ENCODE measurements at regions not wholly inside any gene's neighbourhood (a gene's known extent, or its start where the extent isn't known, plus 50 kb on each side); places are given as distances from the start of the nearest gene placed in this dataset.

DNA sequence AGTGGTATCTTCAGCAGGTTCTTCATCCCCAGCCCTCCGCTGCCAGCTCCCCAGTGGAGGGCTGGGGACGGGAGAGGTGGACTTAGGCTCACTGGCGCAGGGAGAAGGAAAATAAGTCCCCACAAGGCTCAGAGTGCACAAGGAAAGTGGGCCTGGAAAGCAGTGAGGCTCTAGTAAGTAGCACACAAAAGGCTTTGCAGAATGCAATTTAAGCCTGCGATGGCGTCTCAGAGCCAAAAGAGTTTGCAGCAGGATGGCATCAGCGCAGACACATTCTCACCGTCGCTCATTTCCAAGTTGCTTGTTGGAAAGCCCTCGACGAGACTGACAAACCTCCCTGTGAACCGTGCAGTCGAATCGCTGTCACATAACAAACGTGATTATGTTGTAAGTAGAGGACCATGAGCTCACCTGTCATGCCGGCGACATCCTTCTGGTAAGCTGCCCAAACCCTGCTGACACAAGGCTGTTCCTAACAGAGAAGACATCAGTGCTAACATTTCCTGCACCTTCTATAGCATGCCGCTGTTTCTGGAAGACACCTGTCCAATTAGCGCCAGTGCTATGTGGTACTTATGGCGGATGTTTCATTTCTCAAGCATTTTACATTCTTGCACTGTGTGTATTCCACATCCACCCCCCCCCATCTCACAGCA is 98.3 kb upstream of the NPVF start:
- H3K4me3 ChIP-seq (ENCODE audit: low read length) = no peak overlapping the region
- H3K27me3 ChIP-seq (ENCODE audit: insufficient read depth, low read length) = peaks cover 9% of the 10 kb centered on the region
- no peaks in the 10 kb centered on the region for H3K9me3 ChIP-seq (ENCODE audit: low read depth, low read length)
- no peaks in the 10 kb centered on the region for H3K4me1 ChIP-seq (ENCODE audit: insufficient read depth, low read length)

DNA sequence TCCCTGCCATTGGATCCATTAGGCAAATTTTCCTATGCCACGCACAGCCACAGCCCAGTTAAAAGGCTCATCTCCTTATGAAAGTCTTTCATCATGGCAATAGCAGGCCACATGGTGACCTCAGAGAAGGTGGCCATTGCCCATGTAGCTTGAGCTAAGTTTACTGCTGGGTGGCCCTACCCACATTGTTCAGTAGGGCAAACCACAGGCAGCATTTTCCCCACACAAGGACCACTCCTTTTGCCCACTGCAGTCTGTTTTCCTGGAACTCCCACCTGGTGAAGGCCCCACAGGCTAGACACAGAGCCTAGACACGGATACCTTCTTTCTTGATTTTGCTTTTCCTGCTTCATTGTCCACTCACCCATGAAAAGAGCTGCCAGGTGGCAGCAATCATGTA is 101.5 kb upstream of the NPVF start:
- Histone ChIP-seq H3K27me3 (ENCODE audit: insufficient read depth, low read length) (no peaks in the 10 kb centered on the region), H3K4me1 (ENCODE audit: insufficient read depth, low read length) (no peaks in the 10 kb centered on the region), H3K4me3 (ENCODE audit: low read length) (no peak overlapping the region), H3K9me3 (ENCODE audit: low read depth, low read length) (no peaks in the 10 kb centered on the region)

DNA sequence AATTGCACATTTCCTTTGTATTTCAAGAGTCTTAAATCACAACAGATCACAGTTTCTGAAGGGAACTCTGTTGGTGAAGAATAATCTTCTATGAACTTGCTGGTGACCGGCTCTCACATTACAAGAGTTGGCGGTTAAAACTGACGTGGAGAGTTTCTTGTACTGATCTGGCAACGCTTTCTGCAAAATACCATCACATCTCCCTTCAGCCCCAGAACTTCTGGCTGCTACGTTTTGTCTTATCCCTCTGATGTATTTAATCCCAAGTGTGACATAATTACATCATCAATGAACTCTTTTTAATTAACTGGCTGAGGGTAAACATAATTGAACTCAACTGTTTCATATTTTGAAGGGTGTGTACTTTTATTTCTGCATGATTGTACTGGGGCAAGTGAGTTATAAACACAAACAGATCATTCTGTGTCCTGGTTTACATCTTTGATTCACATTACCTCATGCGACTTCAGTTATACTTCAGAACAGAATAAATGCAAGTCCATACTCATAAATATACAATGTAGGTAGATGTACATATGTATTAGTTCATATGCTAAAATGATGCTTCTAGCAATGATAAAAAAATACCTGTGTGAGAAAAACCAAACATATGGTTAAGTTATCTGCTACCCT is 105.1 kb upstream of the NPVF start:
- H3K27me3 ChIP-seq (ENCODE audit: insufficient read depth, low read length) = no peaks in the 10 kb centered on the region
- no peaks in the 10 kb centered on the region for H3K4me1 ChIP-seq (ENCODE audit: insufficient read depth, low read length)
- no peak overlapping the region for H3K4me3 ChIP-seq (ENCODE audit: low read length)
- H3K9me3 ChIP-seq (ENCODE audit: low read depth, low read length) = no peaks in the 10 kb centered on the region

DNA sequence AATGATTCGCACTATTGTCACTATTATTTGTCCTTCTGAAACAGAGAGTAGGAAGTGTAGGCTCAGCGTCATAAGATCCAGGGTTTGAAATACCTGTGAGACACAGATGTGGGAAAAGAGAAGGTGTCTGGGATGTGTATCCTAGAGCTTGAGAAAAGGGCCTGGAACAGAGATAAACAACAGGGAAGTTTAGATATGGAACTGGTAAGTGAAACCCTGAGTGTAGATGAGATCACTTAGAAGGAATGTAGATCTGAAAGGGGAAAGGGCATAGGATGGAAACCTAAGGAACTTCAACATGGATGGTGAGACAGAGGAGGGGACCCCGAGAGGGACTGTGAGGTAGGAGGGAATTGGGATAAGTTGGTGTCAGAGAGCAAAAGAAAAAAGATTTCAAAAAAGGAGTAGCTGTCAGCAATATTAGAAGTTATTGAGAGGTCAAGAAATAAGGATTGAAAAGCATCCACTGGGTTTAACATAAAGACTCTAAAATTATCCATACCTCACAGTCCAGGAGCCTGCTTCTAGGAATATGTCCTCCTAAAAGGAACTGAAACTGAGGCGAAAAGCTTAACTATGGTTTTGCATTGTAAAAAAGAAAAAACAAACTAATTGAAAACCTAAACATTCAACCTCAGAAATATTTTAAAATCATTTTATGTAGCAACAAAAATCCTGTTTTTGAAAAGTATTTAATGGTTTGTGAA is 119.2 kb upstream of the NPVF start:
- Histone ChIP-seq H3K4me3 (ENCODE audit: low read length) (no peak overlapping the region), H3K27me3 (ENCODE audit: insufficient read depth, low read length) (no peaks in the 10 kb centered on the region), H3K9me3 (ENCODE audit: low read depth, low read length) (no peaks in the 10 kb centered on the region), H3K4me1 (ENCODE audit: insufficient read depth, low read length) (no peaks in the 10 kb centered on the region)

DNA sequence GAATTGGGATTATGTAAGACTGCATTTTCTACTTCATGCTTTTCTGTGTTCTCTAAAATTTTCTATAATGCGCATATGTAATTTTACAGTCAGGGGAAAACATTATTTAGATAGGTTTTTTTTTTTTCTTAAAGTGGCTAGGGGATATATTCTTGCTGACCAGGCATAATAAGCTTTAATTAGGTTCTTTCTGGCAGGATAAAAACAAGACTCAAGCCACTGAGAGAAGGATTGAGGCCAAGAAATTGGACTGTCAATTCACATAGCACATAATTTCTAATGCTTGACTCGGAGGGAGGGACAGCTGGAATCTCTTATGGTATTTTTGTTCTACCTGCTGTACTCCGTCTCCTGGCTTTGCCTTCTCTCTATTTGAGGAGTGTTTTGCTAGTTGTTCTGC is 119.8 kb upstream of the NPVF start:
- no peaks in the 10 kb centered on the region for H3K9me3 ChIP-seq (ENCODE audit: low read depth, low read length)
- no peak overlapping the region for H3K4me3 ChIP-seq (ENCODE audit: low read length)
- no peaks in the 10 kb centered on the region for H3K4me1 ChIP-seq (ENCODE audit: insufficient read depth, low read length)
- no peaks in the 10 kb centered on the region for H3K27me3 ChIP-seq (ENCODE audit: insufficient read depth, low read length)

DNA sequence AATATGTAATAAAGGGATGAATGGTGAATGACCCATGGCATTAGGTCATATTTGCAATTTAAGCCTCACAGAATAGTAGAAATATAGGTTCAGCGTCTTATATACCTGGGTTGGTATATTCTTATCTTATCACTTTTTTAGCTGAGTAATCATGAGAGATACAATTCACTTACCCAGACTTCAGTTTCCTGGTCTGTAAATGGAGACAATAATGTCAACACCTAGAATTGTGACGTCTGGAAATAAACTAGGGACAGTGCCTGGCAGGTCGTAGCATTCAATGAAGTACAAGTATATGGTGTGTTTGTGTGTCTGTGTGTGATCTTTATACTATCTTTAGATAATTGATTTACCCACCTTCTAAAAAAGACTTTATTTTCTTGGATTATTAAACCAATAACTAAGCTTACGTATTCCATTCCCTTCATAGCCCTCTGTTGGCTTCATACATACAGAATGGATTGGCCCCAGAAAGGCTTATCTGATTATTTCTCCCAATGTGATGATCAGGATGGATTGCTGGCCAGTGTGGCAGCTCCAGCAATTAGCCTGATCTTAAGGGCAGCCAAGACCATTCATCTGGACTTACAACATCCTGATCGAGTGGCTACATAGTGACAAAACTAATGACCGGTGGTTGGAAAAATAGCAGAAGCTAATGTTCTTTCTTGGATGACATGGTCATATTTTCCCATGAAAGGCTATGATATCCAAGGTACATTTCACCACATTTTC is 121.2 kb upstream of the NPVF start:
- no peaks in the 10 kb centered on the region for H3K9me3 ChIP-seq (ENCODE audit: low read depth, low read length)
- no peaks in the 10 kb centered on the region for H3K27me3 ChIP-seq (ENCODE audit: insufficient read depth, low read length)
- no peaks in the 10 kb centered on the region for H3K4me1 ChIP-seq (ENCODE audit: insufficient read depth, low read length)

DNA sequence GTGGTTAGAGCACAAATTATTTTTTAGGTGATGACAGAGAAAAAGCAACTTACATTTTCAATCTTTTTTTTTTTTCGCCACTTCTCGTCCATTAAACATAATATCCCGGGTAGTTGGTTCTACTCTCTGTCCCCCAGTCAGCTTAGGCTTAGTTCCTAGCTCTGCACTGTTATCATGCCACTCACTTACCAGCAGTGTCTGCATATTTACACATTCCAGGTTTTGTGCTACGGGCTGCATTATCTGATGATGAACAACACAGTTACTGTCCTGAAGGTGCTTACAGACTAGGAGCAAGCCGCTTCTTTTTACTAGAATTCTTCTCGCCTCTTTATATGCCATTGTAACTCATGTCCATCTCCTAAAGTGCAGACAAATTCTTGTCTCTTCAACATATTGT is 121.8 kb upstream of the NPVF start:
- Histone ChIP-seq H3K4me1 (ENCODE audit: insufficient read depth, low read length) (no peaks in the 10 kb centered on the region), H3K4me3 (ENCODE audit: low read length) (no peak overlapping the region), H3K9me3 (ENCODE audit: low read depth, low read length) (no peaks in the 10 kb centered on the region), H3K27me3 (ENCODE audit: insufficient read depth, low read length) (no peaks in the 10 kb centered on the region)

More for the DNA sequence above, 121.2 kb upstream of the NPVF start:
- no peak overlapping the region for H3K4me3 ChIP-seq (ENCODE audit: low read length)

DNA sequence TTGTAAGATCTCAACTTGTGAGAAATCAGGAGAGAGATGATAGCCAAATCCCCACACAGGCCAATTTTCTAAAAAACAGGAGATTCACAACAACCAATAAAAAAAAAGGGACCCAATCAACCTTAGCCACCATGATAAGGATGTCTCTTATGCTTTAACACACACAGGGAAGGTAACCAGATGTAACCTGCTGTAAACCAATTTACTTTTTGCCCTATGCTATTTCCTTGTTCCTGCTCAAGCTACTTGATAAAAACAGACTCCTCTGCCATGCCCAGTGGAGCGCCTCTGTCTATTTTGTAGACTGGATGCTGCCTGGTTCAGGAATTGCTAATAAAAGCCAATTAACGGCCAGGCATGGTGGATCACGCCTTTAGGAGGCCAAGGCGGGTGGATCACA is 123.5 kb upstream of the NPVF start:
- H3K9me3 ChIP-seq (ENCODE audit: low read depth, low read length) = no peaks in the 10 kb centered on the region
- H3K27me3 ChIP-seq (ENCODE audit: insufficient read depth, low read length) = no peaks in the 10 kb centered on the region
- no peaks in the 10 kb centered on the region for H3K4me1 ChIP-seq (ENCODE audit: insufficient read depth, low read length)
- no peak overlapping the region for H3K4me3 ChIP-seq (ENCODE audit: low read length)

DNA sequence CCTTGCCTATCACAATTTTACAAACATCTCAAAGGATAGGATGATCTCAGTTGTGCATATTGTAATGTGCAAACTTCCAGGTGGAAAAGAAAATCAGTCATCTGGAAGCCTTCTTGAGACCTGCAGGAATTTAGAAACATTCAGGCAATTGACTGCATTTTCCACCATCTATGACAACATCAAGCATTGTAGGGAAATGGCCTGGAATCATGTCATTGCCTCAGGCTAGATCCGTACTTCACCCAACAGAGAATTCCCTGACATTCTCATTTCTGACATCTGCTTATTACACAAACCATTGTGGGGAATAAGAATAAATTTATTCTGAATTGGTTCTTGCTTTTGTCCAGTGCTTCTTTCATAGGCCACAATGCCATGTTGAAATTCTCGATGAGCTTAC is 124.9 kb upstream of the NPVF start:
- Histone ChIP-seq H3K9me3 (ENCODE audit: low read depth, low read length) (no peaks in the 10 kb centered on the region), H3K4me1 (ENCODE audit: insufficient read depth, low read length) (no peaks in the 10 kb centered on the region), H3K27me3 (ENCODE audit: insufficient read depth, low read length) (no peaks in the 10 kb centered on the region), H3K4me3 (ENCODE audit: low read length) (no peak overlapping the region)

DNA sequence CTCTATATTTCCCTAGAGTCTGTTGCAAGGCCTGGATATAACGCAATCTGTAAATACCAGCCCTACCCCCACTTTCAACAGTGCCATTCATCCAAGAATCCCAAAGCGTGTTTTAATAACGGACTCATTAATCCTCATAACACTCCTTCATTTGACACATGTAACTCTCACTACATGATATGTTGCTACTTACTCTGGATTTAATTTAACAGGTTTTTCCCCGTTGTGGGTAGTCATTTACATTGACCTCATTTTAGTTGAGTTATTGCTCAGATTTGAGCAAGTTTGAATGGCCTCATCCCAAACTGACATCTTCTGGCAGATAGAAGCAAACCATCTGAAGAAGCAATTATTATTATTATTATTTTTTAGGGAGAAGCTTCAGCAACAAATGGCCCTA is 125.4 kb upstream of the NPVF start:
- H3K27me3 ChIP-seq (ENCODE audit: insufficient read depth, low read length) = no peaks in the 10 kb centered on the region
- no peaks in the 10 kb centered on the region for H3K4me1 ChIP-seq (ENCODE audit: insufficient read depth, low read length)
- no peaks in the 10 kb centered on the region for H3K9me3 ChIP-seq (ENCODE audit: low read depth, low read length)
- H3K4me3 ChIP-seq (ENCODE audit: low read length) = no peak overlapping the region

DNA sequence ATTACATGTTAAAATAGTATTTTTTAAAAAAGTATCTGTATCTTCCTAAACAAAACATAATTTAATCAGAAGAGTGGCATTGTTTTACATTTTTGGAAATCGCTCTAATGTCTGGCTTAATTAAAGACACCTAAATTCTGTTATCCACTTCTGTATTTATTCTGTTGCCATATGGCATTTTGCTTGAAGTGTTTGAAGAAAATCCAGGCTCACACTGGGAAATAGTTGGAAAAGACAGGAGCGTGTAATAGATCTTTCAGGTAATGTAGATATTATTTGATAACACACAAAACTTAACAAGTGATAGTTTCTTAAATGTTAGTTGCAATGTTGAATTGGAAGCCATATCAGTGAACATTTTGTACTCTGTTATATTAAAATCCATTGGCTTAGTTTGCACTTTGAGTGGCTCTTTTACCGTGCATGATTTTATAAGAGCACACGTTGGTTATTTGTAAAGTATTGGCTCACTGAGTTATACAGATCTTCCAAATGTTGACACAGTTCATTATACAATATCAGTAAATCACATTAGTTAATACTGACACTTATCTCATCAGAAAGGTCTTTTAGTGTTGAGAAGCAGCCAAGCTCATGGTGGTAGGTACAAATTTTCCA is 128.4 kb upstream of the NPVF start:
- H3K27me3 ChIP-seq (ENCODE audit: insufficient read depth, low read length) = no peaks in the 10 kb centered on the region
- H3K9me3 ChIP-seq (ENCODE audit: low read depth, low read length) = no peaks in the 10 kb centered on the region
- H3K4me1 ChIP-seq (ENCODE audit: insufficient read depth, low read length) = no peaks in the 10 kb centered on the region
- H3K4me3 ChIP-seq (ENCODE audit: low read length) = no peak overlapping the region

DNA sequence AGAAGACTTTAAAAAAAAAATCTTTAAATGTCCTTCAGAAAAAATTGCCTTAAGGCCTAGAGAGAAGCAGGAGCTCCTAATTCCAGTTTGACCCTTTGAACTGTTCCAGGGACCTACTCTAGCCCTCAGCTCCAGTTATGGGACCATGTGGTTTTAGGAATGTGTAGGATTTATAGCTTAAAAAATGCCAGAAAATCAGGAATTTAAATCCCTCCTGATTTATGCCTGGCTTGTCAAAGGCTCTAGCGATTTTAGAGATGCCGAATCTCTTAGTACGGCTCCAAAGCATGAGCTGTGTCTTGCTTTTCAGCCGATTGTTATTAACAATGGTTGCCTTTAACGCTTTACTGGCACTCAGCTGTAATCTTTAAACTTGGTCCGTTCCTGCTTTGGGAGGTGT is 130.6 kb upstream of the NPVF start:
- Histone ChIP-seq H3K4me1 (ENCODE audit: insufficient read depth, low read length) (no peaks in the 10 kb centered on the region), H3K4me3 (ENCODE audit: low read length) (no peak overlapping the region), H3K9me3 (ENCODE audit: low read depth, low read length) (no peaks in the 10 kb centered on the region), H3K27me3 (ENCODE audit: insufficient read depth, low read length) (no peaks in the 10 kb centered on the region)

DNA sequence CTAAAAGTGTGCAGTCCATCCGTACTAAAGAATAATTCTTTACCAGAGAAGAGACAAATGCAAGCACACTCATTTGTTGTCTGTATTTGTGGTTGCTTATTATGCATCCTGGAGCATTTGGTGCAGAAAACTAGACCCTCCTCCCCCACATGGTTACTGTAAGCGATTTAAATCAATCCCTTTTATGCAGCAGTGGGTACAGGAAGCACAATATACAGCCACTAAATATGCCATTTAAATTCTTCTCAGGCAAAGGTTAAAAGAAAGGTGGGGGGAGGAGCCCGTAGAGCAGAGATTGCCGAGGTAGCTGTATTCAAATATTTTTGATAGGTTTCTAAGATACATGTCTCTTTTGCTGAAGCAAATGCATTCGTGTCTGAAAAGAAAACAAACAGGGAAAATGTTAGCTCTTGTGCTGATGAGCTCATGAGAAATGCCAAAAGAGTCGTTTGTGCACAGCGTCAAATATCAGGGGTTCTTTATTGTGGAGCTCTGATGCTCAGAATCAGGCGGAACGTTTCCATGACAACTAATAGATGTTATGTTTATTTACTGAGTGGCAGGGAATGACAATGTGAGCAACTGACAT is 131.3 kb upstream of the NPVF start:
- no peaks in the 10 kb centered on the region for H3K9me3 ChIP-seq (ENCODE audit: low read depth, low read length)
- no peak overlapping the region for H3K4me3 ChIP-seq (ENCODE audit: low read length)
- H3K4me1 ChIP-seq (ENCODE audit: insufficient read depth, low read length) = no peaks in the 10 kb centered on the region
- H3K27me3 ChIP-seq (ENCODE audit: insufficient read depth, low read length) = no peaks in the 10 kb centered on the region

DNA sequence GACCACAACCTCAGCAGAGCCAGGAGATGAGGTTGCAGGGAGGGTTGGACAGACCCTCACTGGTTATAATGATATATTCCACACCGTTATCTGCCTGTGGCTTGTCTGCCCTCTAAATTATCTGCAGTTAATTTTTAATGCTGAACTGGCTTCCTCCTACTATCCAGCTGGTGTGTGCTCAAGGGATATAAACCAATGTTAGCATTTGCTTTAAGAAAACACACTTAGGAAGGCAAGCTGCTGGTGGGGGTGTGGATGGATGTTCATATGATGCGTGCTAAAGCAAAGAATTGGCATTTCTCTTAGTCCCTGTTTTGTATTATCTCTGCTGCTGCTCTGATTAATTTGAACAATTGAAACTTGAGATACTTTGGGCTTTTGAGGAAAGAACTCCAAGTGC is 132.2 kb upstream of the NPVF start:
- H3K4me1 ChIP-seq (ENCODE audit: insufficient read depth, low read length) = no peaks in the 10 kb centered on the region
- H3K4me3 ChIP-seq (ENCODE audit: low read length) = no peak overlapping the region
- no peaks in the 10 kb centered on the region for H3K9me3 ChIP-seq (ENCODE audit: low read depth, low read length)
- H3K27me3 ChIP-seq (ENCODE audit: insufficient read depth, low read length) = no peaks in the 10 kb centered on the region

DNA sequence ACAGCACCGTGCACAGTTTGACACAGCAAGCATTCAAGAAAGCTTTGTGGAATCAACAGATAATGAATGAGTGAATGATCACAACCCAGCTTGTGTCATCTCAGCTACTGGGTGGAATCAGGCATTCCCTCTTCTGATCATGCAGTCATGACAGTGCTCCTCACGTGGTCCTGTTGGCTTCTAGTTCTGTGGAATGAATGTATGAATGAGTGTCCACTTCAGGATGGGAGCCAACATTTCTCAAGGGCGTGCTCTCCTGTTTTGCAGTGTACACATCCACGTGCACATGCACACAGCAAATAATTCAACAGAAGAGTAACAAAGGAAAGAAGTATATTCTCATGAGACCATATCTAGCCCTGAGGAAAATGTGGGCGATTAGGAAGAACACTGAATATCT is 133.1 kb upstream of the NPVF start:
- no peaks in the 10 kb centered on the region for H3K4me1 ChIP-seq (ENCODE audit: insufficient read depth, low read length)
- no peak overlapping the region for H3K4me3 ChIP-seq (ENCODE audit: low read length)
- no peaks in the 10 kb centered on the region for H3K27me3 ChIP-seq (ENCODE audit: insufficient read depth, low read length)
- no peaks in the 10 kb centered on the region for H3K9me3 ChIP-seq (ENCODE audit: low read depth, low read length)

Measured in mononuclear cell (primary cell).